HCT116 (cell line): ENCODE measurements at regions not wholly inside any gene's neighbourhood (a gene's known extent, or its start where the extent isn't known, plus 50 kb on each side); places are given as distances from the start of the nearest gene placed in this dataset.

Source experiments
- EZH2 ChIP-seq: fragments of 200-600 bp; sonication (generic); IDR thresholded peaks from 2 replicates; pipeline ENCODE4 v1.6.1; 2017; ENCODE audit warnings: antibody characterized with exemption, mixed run types
- JUND ChIP-seq: IDR thresholded peaks from 2 replicates; pipeline ENCODE4 v1.6.1; 2012
- ZFX ChIP-seq: fragments of 450-650 bp; IDR thresholded peaks from 2 replicates; pipeline ENCODE4 v1.6.1; 2017
- TF ChIP-seq, protein P1 (sequence below), 3 experiments: fragments of 200-600 bp in 1 of 3; sonication (generic) in 1 of 3; IDR thresholded peaks in 2 of 3; conservative IDR thresholded peaks in 1 of 3; 2 replicates each; pipeline ENCODE4 v1.5.1; 2012 to 2017; ENCODE audit warnings: low read depth in 2 of 3, low read length in 2 of 3, antibody characterized with exemption in 1 of 3, borderline replicate concordance in 1 of 3, control low read depth in 1 of 3, mild to moderate bottlenecking in 1 of 3, mixed read lengths in 1 of 3, mixed run types in 1 of 3, moderate library complexity in 1 of 3; ENCODE audit not compliant: insufficient read depth in 1 of 3

DNA sequence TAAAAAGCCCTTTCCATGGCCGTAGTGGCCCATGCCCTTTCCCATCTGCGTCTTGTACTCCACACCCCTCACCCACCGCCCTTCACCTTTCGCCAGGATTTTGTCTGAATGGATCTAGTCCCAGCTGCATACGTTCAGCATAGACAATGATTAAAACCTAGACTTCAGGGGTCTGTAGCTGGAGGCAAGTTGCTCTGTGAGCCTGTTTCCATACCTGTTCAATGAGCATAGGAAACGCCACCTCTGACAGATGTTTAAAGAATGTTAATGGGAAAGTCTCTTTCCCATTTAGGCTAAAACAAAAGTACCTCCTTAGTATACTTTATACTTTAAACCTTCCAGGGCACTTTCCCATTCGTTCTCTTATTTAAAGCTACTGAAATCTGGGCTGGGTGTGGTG lies 105.7 kb downstream of the SPRY4 start:
- TF ChIP-seq EZH2 (no peak), JUND (no peak), ZFX (no peak)
- TF ChIP-seq, protein P1, sequence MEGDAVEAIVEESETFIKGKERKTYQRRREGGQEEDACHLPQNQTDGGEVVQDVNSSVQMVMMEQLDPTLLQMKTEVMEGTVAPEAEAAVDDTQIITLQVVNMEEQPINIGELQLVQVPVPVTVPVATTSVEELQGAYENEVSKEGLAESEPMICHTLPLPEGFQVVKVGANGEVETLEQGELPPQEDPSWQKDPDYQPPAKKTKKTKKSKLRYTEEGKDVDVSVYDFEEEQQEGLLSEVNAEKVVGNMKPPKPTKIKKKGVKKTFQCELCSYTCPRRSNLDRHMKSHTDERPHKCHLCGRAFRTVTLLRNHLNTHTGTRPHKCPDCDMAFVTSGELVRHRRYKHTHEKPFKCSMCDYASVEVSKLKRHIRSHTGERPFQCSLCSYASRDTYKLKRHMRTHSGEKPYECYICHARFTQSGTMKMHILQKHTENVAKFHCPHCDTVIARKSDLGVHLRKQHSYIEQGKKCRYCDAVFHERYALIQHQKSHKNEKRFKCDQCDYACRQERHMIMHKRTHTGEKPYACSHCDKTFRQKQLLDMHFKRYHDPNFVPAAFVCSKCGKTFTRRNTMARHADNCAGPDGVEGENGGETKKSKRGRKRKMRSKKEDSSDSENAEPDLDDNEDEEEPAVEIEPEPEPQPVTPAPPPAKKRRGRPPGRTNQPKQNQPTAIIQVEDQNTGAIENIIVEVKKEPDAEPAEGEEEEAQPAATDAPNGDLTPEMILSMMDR (IDR thresholded peaks at IDR 0.05 in 2 of 3, conservative IDR thresholded peaks at IDR 0.05 in 1 of 3; ENCODE audit: borderline replicate concordance in 1 of 3, insufficient read depth in 1 of 3, low read depth in 2 of 3, low read length in 2 of 3): no peak
